GM12878 (cell line): ENCODE measurements at regions not wholly inside any gene's neighbourhood (a gene's known extent, or its start where the extent isn't known, plus 50 kb on each side); places are given as distances from the start of the nearest gene placed in this dataset.

Experiments used
- ATAC-seq: fragments of 200-7000 bp; cut with Tn5 transposase; 3 replicates; pipeline ENCODE4 v1.9.1; 2020; ENCODE audit warnings: mild to moderate bottlenecking, moderate library complexity
- BruUV-seq: library from RNA; stranded (reverse); fragments of 400-500 nt; replicated peaks from 2 replicates; lab custom pipeline; 2021; lab: Mats Ljungman, UMichigan
- CTCF ChIA-PET: fragments of 300-600 bp; sonication (Branson Sonifier 250); formaldehyde crosslinking; extraction: SDS; loops from one replicate; lab custom pipeline; 2021; ENCODE audit warnings: inconsistent platforms; lab: Yijun Ruan, JAX
- POLR2A ChIA-PET: fragments of 350-600 bp; formaldehyde crosslinking; extraction: SDS; loops from one replicate; lab custom pipeline; 2021; ENCODE audit warnings: inconsistent platforms; lab: Charles Lee
- RAD21 ChIA-PET: fragments of 300-600 bp; sonication (Branson Sonifier 250); formaldehyde crosslinking; loops from one replicate; lab custom pipeline; 2023; ENCODE audit warnings: antibody characterized with exemption; ENCODE audit not compliant: unreplicated experiment; lab: Charles Lee
- SMC1A ChIA-PET: fragments of 300-600 bp; sonication (Branson Sonifier 250); formaldehyde crosslinking; loops from one replicate; lab custom pipeline; 2023; ENCODE audit not compliant: unreplicated experiment, uncharacterized antibody; lab: Charles Lee
- DNase-seq: peaks from one replicate; pipeline ENCODE4 v3.0.0-alpha.2; 2011; ENCODE audit warnings: low read depth, low spot score
- FAIRE-seq: peaks from 3 replicates; lab custom pipeline; 2011; peaks lifted over from hg19 to GRCh38; lab: Jason Lieb, UNC
- H2AFZ ChIP-seq: 2 replicates; pipeline ENCODE4 v1.6.0; 2011; ENCODE audit warnings: low read depth, low read length, control low read depth; ENCODE audit not compliant: control insufficient read depth
- H3K27ac ChIP-seq: 2 replicates; pipeline ENCODE4 v1.5.1; 2011; ENCODE audit warnings: control low read depth; ENCODE audit not compliant: control insufficient read depth, insufficient read depth
- H3K27me3 ChIP-seq, 2 experiments: replicated peaks in 1 of 2; 2 replicates each; pipeline versions ENCODE4 v1.6.0 to v1.6.1; 2011; ENCODE audit warnings: low read length in 1 of 2; ENCODE audit not compliant: control insufficient read depth in 2 of 2, insufficient read depth in 2 of 2
- H3K36me3 ChIP-seq, 2 experiments: 2 replicates each; pipeline ENCODE4 v1.5.1; 2011; ENCODE audit warnings: low read length in 1 of 2; ENCODE audit not compliant: control insufficient read depth in 2 of 2, insufficient read depth in 2 of 2
- H3K4me1 ChIP-seq: 2 replicates; pipeline ENCODE4 v1.6.1; 2011; ENCODE audit warnings: mild to moderate bottlenecking, low read length, moderate library complexity, mixed read lengths; ENCODE audit not compliant: control insufficient read depth, insufficient read depth
- H3K4me2 ChIP-seq: 2 replicates; pipeline ENCODE4 v1.6.0; 2011; ENCODE audit warnings: control low read depth; ENCODE audit not compliant: control insufficient read depth, insufficient read depth
- H3K4me3 ChIP-seq: fragments of 200-600 bp; sonication (generic); 2 replicates; pipeline ENCODE4 v1.5.1; 2016
- H3K79me2 ChIP-seq: 2 replicates; pipeline ENCODE4 v1.6.0; 2011; ENCODE audit warnings: low read length; ENCODE audit not compliant: control insufficient read depth, insufficient read depth
- H3K9ac ChIP-seq: 2 replicates; pipeline ENCODE4 v1.8.0; 2011; ENCODE audit warnings: low read length, control low read depth, mixed read lengths; ENCODE audit not compliant: control insufficient read depth, insufficient read depth
- H3K9me3 ChIP-seq: replicated peaks from 3 replicates; pipeline ENCODE4 v1.5.1; 2011; ENCODE audit warnings: mild to moderate bottlenecking, low read length; ENCODE audit not compliant: control insufficient read depth, insufficient read depth
- H4K20me1 ChIP-seq: 2 replicates; pipeline ENCODE4 v1.6.0; 2011; ENCODE audit not compliant: control insufficient read depth, insufficient read depth
- BACH1 ChIP-seq: fragments of 450-650 bp; IDR thresholded peaks from 2 replicates; pipeline ENCODE4 v1.6.1; 2017; ENCODE audit warnings: mild to moderate bottlenecking, borderline replicate concordance
- BCLAF1 ChIP-seq: fragments of 450-650 bp; IDR thresholded peaks from 2 replicates; pipeline ENCODE4 v1.6.1; 2017; ENCODE audit warnings: antibody characterized with exemption, mild to moderate bottlenecking, moderate library complexity
- ESRRA ChIP-seq: IDR thresholded peaks from 2 replicates; pipeline ENCODE4 v1.6.1; 2012; ENCODE audit warnings: mild to moderate bottlenecking, low read length, improper control_type of control experiment
- HSF1 ChIP-seq: fragments of 150-350 bp; IDR thresholded peaks from 2 replicates; pipeline ENCODE4 v1.6.1; 2014; ENCODE audit warnings: mild to moderate bottlenecking, low read depth, low read length
- RB1 ChIP-seq: fragments of 450-650 bp; formaldehyde crosslinking; IDR thresholded peaks from 2 replicates; pipeline ENCODE4 v1.6.1; 2017; ENCODE audit warnings: mild to moderate bottlenecking, borderline replicate concordance
- RUNX3 ChIP-seq: IDR thresholded peaks from 2 replicates; pipeline ENCODE4 v1.6.1; 2012; ENCODE audit warnings: low read length, inconsistent platforms
- WRNIP1 ChIP-seq: IDR thresholded peaks from 2 replicates; pipeline ENCODE4 v1.6.1; 2011; ENCODE audit warnings: low read depth, low read length, improper control_type of control experiment, borderline replicate concordance
- YBX1 ChIP-seq: fragments of 450-650 bp; IDR thresholded peaks from 2 replicates; pipeline ENCODE4 v1.6.1; 2016; ENCODE audit warnings: antibody characterized with exemption
- WGBS: methylation state at CpG from one replicate; pipeline ENCODE4 v1.1.6; 2016; ENCODE audit warnings: low lambda C conversion rate; ENCODE audit not compliant: insufficient replicate concordance, insufficient coverage; ENCODE audit errors: missing lambda C conversion rate; 5-methylcytosine and 5-hydroxymethylcytosine counted together
- in situ Hi-C: fragments of 300-500 bp; cut with MboI; formaldehyde crosslinking; loops from 9 replicates; pipeline ENCODE4 v1.14.3; 2018; ENCODE audit warnings: mixed read lengths
- intact Hi-C: fragments of 100-400 bp; cut with micrococcal nuclease; formaldehyde crosslinking; loops from one replicate; pipeline ENCODE4 v1.14.2; 2022; ENCODE audit not compliant: unreplicated experiment

- ATAC-seq, result peak; percentile 24; the same call in 2 of the 3 replicates
- Histone ChIP-seq H3K4me2 (no peak overlapping the region), H3K9me3 (no peaks in the 10 kb centered on the region), H3K79me2 (no peaks in the 10 kb centered on the region), H3K4me3 (no peak overlapping the region), H3K27me3 (no peaks in the 10 kb centered on the region), H3K4me1 (no peaks in the 10 kb centered on the region), H4K20me1 (no peaks in the 10 kb centered on the region), H3K36me3 (no peaks in the 10 kb centered on the region), H3K27ac (no peak overlapping the region), H3K9ac (no peak overlapping the region), H2AFZ (no peak overlapping the region)
- ChIA-PET CTCF (no interaction called here), SMC1A (no interaction called here), POLR2A (no interaction called here), RAD21 (no interaction called here)
- WGBS, result 25% methylated on average over 2 of the region's 2 CpGs
- intact Hi-C loops (no loop called here), in situ Hi-C loops (no loop called here)
- TF ChIP-seq WRNIP1, result no peak
- TF ChIP-seq RUNX3, result no peak
- TF ChIP-seq BCLAF1, result no peak
- TF ChIP-seq BACH1, result no peak
- TF ChIP-seq ESRRA, result no peak
- no peak for TF ChIP-seq RB1
- no peak for TF ChIP-seq HSF1
- no peak for TF ChIP-seq YBX1
- FAIRE-seq, result no peak
- no TSS peak for BruUV-seq
- no peak for DNase-seq
Observed at GRCh38 chr10:109696462-109696861, 226.8 kb downstream of the XPNPEP1 start.
